ENCODE measurements at regions not wholly inside any gene's neighbourhood (a gene's known extent, or its start where the extent isn't known, plus 50 kb on each side); places are given as distances from the start of the nearest gene placed in this dataset.

GRCh38 chr3:137061186-137061585, 103.4 kb downstream of the IL20RB start:
- no peak for DNase-seq (ENCODE audit: extremely low spot score, insufficient read length, low read depth)
- no peak for FAIRE-seq

- DNase-seq (ENCODE audit: extremely low spot score, insufficient read length, low read depth) (no peak), FAIRE-seq (peak; percentile 80)
Observed at GRCh38 chr3:137062250-137062649, 104.5 kb downstream of the IL20RB start.

GRCh38 chr3:137065381-137065780, 107.6 kb downstream of the IL20RB start:
- no peak for FAIRE-seq
- DNase-seq (ENCODE audit: extremely low spot score, insufficient read length, low read depth): no peak

DNA sequence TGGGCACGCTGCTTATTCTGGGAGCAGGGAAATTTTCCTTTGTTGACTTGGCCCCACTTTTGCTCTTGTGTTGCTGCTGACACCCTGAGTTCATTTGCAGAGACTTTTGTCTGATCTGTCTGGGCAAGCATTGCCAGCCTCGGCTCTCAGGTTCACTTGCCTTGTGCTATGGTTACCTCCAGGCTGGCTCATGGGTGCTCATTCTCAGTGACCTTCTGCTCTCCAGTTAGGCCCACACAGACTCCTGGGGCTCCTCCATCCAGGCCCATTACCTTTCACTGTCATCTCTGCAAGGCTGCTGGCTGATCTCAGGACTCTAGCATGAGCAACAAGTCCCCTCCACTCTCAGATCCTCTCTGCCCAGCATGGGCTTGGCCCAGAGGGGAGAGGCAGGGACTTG, 108.3 kb downstream of the IL20RB start:
- FAIRE-seq: no peak
- no peak for DNase-seq (ENCODE audit: extremely low spot score, insufficient read length, low read depth)

GRCh38 chr3:137071104-137071503, 113.3 kb downstream of the IL20RB start:
- DNase-seq (ENCODE audit: extremely low spot score, insufficient read length, low read depth): no peak
- FAIRE-seq: no peak

- no peak for FAIRE-seq
Observed at GRCh38 chr3:137075020-137075419, 117.2 kb downstream of the IL20RB start.

GRCh38 chr3:137078040-137078439, 120.3 kb downstream of the IL20RB start:
- DNase-seq (ENCODE audit: extremely low spot score, insufficient read length, low read depth): no peak
- FAIRE-seq: no peak

More at GRCh38 chr3:137075020-137075419, 117.2 kb downstream of the IL20RB start:
- no peak for DNase-seq (ENCODE audit: extremely low spot score, insufficient read length, low read depth)

DNA sequence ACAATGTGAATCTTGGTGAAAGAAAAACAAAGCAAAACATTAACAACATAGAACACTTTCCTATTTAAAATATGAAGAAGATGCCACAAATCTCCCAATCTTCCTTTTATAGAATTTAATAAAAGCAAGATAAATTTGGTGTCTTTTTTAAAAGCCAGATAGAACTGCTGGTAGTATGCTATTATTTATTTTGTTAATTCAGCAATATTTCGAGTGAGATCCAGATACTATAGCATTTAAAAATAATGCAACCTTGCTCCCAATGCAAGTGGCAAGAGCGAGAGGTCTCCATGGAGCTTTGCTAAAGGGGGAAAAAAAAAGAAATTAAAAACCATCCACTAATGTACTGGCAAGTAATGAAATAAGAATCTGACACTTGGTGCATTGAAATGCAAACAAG, 121.8 kb downstream of the IL20RB start:
- no peak for FAIRE-seq
- no peak for DNase-seq (ENCODE audit: extremely low spot score, insufficient read length, low read depth)

DNA sequence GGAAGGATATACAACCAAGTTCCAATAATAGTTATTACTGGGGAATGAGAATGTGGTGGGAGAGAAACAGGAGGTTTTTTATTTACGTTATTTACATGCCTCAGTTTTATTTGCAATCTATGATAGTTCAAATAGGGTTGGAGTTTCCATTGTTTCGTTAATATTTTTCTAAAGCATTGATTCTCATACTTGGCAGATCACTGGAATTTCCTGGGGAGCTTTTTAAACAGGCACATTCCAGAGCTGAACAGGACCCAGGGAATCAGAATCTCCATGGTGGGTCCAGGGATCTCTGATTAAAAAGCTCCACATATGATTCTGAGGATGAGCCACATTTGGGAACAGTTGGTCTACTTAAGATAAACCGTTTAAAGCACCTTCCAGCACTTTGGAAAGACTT, 123.9 kb downstream of the IL20RB start:
- FAIRE-seq (no peak), DNase-seq (ENCODE audit: extremely low spot score, insufficient read length, low read depth) (no peak)

DNA sequence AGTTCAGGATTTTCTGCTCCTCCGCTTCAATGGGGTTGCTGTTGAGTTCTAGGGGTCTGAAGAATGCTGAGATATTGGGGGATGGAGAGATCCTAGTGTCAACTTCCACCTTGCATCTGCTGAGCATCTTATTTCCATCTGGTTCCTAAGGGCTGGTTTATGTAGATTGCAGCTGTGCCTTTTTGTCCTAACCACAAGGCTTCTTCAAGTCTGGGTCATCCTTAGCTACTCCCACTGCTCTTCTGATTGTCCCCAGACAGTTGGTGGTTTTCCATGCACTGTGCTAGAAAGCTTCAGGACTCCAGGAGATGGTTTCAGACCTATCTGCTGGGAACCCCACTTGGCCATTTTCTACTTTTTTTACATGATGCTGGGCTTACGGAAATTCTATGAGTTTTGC, 125.0 kb downstream of the IL20RB start:
- DNase-seq (ENCODE audit: extremely low spot score, insufficient read length, low read depth) (no peak), FAIRE-seq (no peak)

DNA sequence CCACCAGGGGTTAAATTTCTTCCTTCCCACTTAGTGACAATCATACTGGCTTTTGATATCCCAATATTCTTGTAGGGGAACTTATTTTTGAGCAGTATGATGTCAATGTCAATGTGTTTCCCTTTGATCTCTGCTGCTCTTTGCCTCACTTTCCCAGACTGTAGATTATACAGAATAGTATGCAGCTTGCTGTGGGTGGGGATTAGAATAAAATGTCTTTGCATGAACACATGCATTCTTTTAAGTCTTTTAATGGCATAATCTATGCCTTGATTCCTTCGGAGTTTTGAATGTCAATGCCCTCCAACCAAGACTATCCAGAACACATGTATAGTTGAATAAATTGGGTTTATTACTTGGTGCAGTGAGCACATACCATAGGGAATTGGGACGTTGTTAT, 125.5 kb downstream of the IL20RB start:
- no peak for DNase-seq (ENCODE audit: extremely low spot score, insufficient read length, low read depth)
- no peak for FAIRE-seq

DNA sequence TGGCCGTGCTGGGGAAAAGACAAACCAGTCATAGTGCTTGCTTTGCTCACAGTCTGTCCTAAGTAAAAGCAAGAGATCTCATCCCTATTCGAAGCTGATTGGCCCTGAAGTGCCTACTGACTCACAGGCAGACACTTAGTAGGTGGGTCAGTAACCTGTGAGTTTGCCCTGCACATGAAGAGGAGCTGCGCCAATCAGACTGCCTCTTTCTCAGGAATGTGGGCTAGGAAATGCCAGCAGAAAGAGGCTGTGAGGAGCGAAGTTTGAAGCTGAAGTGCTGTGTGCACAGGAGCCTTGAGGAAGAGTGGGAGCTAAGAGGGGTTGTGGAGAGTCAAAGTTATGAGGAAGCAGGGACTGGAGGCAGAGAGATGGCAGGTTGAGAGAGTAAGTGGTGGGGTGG, 126.8 kb downstream of the IL20RB start:
- DNase-seq (ENCODE audit: extremely low spot score, insufficient read length, low read depth) (no peak), FAIRE-seq (no peak)

DNA sequence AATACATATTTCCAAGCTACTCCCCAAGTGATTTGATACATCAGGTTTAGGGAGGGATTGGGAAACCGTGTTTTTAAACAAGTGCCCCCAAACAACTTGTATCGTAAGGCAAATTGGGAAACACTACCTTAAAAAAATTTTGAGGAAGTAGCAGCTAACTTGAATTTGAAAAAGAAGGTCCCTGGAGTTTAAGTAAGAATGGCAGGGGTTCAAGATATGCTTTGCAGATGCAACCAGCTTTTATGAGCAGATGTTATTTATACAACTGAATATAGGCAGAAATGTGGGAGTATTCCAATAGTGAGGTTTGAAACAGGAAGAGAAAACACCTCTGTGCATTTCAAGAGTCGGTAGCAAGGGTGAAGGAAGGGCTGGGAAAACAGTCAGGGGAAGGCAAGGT, 139.6 kb downstream of the IL20RB start:
- DNase-seq (ENCODE audit: extremely low spot score, insufficient read length, low read depth) (no peak), FAIRE-seq (no peak)

GRCh38 chr3:137097852-137098251, 140.1 kb downstream of the IL20RB start:
- DNase-seq (ENCODE audit: extremely low spot score, insufficient read length, low read depth) (no peak), FAIRE-seq (no peak)

- no peak for FAIRE-seq
- no peak for DNase-seq (ENCODE audit: extremely low spot score, insufficient read length, low read depth)
Observed at GRCh38 chr3:137099364-137100219, 141.8 kb downstream of the IL20RB start.

GRCh38 chr3:137100326-137100725, 142.5 kb downstream of the IL20RB start:
- no peak for DNase-seq (ENCODE audit: extremely low spot score, insufficient read length, low read depth)
- no peak for FAIRE-seq

GRCh38 chr3:137103739-137104138, 146.0 kb downstream of the IL20RB start:
- FAIRE-seq (no peak), DNase-seq (ENCODE audit: extremely low spot score, insufficient read length, low read depth) (no peak)

DNA sequence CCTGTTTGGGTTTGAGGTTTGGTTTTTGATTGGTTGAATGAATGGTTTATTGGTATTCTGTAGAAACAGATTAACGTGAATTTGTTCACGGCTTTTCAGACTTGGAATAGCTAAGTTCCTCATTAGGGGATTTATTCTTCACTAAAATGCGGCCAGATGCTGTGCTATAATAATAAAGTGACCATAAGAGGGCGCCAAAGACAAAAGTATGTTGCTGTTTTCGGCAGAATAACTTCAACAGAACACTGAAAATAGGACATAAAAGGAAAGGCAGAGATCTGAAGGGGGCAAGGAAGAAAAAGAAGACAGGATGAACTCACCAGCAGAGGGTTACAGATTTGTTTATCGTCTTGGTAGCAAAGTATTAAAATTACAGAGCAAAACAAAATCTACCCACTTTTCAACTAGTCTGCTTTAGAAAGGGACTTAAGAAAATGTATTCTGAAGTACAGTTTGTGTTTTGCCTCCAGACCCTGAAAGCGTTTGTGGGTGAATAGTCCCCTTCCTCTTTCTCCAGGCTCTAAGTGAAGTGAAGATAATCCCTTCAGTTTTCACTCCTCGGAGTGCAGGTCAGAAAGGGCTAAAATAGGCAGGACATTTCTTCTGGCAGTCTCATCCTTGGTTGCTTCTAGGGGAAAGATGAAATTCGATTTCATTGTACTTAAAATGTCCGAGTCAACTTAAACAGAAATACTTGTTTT, 147.6 kb downstream of the IL20RB start:
- DNase-seq (ENCODE audit: extremely low spot score, insufficient read length, low read depth) (no peak), FAIRE-seq (peak; percentile 76)

DNA sequence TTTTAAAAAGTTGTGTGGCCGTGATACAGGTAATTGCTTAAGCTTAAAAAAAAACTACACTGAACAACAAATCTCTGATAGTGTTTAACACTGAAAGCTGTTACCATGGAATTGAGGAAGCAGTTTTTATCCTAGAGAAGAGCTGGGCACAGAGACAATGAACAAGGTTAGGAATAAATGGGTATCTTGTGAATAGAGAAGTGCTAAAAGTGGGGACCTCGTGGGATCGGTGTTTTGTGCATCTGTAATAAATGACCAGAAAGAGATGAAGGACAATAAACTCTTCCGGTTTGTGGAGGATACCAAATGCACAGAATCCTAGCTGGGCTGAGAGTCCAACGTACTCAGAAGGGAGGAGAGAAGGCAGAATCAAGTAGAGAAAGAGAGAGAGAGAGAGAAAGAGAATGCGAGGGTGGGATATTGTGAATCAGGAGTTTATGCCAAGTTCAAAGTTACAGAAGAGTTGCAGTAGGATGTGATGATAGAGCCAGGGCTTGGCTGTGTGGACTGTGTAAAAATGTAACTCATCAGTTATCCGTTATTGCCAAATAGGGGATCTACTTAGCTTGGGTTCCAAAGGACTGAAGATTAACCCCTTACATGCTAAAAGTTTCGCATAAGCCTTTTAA, 148.9 kb downstream of the IL20RB start:
- DNase-seq (ENCODE audit: extremely low spot score, insufficient read length, low read depth) (no peak), FAIRE-seq (no peak)

GRCh38 chr3:137108699-137109440, 151.1 kb downstream of the IL20RB start:
- DNase-seq (ENCODE audit: extremely low spot score, insufficient read length, low read depth): no peak
- no peak for FAIRE-seq

All from GM18507 (cell line).